GM21528 (cell line): ENCODE measurements at regions not wholly inside any gene's neighbourhood (a gene's known extent, or its start where the extent isn't known, plus 50 kb on each side); places are given as distances from the start of the nearest gene placed in this dataset.
"Not testable (repeated sequence)": the region's sequence is repeated elsewhere in the genome, so short reads cannot be mapped to it uniquely, and the experiment has no call there.

Experiments
- ATAC-seq: cut with Tn5 transposase; IDR thresholded peaks from one replicate; pipeline ENCODE4 v1.9.1; 2021; ENCODE audit warnings: mild to moderate bottlenecking, moderate library complexity; ENCODE audit not compliant: unreplicated experiment, low FRiP score

DNA sequence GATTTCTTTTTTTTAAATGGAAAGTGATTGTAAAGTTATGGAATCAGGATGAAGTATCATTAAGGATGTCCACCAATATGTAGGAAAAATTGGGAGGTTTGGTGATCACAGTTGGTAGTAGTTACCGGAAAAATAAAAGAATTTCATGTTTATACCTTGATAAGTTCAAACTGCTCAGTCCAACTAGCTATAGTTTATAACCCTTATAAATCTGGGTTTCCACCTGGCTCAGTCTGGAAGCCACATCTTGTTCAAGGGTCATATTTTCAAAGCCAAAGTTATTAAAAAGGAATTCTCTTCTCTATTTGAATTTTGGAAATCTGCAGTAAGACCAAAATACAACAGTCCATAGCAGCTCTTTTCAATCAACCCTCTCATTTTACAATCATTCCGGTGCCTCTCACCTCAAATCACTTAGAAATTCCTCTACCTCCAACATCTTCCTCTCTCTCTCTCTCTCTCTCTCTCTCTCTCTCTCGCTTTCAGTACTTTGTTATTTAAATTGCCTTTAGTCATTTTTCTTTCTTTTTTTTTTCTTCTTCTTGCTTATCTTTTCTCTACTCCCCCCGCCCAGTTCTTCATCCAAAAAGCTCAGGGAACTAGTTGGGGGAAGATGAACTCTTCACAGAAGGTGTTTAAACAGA, 186.2 kb upstream of the TBC1D5 start:
- no peak for ATAC-seq

DNA sequence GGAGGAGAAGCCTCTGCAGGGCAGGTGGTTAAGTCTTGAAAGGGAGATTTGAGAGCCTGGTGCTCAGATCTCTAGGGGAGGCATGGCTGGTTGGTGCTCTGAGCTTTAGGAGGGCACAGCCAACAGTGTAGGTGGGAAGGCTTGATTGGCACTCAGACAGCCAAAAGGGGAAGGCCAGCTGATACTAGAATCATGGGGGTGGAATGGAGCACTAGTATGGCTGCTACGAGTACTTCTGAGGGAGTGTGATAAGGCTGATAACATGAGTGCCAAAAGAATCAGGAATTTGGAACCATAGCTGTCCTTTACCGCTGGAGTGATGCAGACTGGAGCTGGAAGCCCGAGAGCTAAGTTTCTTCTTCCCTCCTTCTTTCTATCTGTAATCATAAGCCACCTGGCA, 184.6 kb upstream of the TBC1D5 start:
- ATAC-seq, result no peak

DNA sequence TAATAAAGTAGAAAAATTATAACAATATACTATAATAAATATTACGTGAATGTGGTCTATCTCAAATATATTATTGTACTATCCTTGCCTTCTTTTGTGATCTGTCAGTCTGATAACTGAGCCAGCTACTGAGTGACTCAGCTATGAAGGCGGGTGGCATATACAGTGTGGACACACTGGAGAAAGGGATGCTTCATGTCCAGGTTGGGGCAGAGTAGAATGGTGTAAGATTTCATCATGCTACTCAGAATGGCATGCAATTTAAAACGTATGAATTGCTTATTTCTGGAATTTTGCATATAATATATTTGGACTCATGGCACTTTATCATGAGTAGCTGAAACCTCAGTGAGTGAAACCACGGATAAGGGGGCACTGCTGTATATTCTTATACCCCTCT, 172.9 kb upstream of the TBC1D5 start:
- no peak for ATAC-seq

DNA sequence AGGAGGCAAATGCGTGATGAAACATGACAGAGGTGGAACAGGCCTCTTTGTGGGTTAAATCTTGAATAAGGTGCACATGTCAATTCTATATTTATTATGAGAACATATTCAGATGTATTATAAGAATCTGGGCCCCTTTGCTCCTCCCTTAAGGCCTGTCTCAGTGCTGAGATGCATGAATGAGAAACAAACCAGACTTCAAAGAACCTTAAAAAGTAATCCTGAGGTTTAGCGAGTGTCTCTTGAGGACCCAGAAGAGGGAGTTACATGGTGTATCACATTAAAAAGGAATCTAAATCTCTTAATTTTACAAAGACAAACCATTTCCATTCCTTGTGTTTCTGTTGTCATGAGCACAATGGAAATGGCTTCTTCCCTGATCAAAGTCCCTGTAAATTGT, 170.9 kb upstream of the TBC1D5 start:
- no peak for ATAC-seq

DNA sequence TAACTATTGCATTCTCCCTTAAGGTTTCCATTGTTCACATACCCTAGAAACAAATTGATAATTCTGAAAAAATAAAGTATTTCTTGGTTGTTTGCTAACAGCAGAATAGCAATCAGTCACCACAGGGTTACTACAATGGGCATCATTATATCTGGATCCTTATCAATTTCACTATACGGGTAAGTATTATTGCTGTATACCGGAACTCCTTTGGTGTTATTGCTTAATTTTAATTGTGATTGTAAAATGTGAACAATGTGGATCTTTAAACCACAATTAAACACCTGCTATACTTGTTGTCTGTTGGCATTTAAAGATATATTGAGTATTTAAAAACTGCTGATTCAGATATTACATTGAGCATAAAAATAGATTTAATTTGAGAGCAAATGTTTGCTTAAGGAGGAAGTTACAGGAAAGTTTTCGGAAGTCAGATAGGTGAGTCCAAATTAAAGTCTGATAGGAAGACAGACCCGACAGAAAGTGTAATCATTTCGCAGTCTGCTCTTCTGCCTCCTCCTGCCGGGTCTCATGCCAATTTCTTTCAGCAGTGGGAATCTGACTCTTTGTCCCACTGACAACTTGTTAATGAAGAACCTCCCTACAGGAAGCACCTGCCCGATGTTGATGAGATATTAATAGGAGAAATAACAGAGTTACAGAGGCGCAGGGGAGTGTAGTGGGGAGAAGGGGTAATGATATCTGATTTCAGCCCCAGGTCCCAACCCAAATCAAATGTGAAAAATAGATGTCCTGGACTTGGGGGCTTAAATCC, 169.7 kb upstream of the TBC1D5 start:
- ATAC-seq, result no peak

DNA sequence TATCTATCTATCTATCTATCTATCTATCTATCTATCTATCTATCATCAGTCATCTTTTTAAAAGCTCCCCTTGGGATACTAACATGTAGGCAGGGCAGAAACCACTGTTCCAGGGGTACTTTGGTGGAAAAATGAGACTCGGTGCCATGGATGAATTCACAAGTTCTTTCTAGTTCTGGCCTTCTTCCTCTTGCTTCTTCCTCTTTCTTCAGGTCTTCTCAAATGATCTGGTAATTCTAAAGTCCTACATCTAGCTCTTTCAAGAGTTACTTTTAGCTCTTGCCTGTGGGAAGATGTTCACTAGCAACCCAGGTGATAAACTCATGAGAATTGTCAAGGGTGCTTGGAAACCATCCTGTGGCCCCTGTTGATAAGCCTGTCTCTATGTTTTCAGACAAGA, 168.5 kb upstream of the TBC1D5 start:
- ATAC-seq, result no peak

DNA sequence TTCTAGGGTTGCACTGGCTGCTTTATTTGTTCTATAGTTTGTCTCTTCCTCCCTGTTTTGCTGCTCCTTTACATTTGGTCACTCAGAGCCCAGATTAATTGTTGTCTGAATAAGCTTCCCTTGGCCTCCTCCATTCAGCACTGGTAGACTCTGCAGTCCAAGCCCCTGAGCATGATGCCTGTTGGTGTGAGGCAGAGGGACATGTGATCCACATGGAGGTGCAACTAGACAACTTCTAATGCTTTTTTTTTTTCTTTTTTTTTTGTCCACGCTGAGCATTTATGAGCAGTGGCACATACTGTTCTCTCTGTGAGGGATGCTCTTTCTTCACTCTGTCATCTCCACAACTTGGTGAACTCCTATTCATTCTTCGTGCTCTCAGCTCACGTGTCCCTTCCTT, 167.3 kb upstream of the TBC1D5 start:
- ATAC-seq, result no peak

DNA sequence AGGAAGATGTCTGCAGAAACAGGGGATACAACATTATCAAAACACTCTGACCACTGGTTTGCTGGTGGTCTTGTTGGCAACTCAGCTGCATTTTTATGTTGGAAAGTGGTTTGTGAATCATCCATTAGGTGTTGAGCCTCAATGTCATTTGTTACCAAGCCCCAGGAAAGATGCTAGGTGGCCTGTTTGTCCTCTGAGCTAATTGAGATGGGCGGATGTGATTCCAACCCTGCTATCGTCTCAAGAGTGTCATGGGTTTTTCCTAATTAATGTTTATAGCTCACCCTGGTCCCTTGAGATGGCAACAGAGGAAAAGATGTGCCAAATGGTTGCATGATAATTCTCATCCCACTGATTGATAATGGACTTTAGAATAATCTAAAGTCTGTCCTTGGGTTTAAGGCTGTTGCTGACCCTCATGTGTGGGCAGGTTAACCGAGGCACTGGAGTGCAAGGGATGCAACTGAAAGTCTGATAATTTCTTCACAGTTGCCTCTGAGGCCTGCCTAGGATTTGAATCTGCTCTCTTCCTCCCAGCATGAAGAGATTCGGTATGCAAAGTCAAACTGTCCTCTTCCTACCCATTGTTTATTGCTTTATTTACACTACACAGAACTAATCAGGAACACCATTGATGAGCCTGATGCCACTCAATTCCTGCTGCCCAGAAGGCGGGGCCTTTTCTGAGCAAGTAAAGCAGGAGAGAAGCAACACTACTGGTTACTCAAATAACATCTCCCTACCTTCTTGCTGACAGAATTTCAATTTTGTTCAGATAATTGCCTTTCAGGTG, 166.2 kb upstream of the TBC1D5 start:
- ATAC-seq, result no peak

DNA sequence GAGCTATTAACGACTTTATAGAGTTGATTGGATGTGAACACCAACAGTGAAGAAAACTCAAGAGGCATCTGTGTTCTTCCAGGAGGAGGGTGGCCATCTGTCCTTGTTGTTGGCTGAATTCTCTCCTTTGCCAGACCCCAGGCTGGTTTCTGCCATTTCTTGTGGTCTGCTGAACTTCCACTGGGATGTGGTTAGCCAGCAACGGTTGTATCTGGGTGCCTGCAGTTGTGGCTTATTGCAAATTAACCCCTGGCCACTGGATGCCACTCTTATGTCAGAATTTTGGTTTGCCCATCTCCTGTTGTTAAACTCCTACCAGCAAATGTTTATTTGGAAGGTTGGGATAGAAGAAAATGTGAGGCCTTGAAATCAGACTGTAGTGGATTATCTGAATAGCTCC, 163.6 kb upstream of the TBC1D5 start:
- no peak for ATAC-seq

DNA sequence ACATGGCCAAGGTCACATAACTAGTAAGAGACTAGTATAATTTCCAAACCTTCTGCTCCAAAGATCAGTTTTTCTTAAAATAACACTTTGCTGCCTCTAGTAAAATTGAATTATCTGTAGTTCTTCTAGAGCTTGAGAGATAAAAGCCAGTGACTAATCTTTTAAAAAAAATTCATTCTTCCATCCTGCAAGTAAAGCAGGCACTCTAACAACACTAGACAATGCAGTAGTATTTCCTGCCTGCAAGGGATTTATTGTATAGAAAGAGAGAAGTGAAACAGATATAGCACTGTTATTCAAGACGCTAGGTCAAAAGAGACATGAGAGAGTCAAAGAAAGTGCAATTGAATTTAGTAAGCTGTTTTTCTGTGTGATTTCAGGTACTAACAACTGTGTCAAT, 159.5 kb upstream of the TBC1D5 start:
- peak; percentile 73 for ATAC-seq

DNA sequence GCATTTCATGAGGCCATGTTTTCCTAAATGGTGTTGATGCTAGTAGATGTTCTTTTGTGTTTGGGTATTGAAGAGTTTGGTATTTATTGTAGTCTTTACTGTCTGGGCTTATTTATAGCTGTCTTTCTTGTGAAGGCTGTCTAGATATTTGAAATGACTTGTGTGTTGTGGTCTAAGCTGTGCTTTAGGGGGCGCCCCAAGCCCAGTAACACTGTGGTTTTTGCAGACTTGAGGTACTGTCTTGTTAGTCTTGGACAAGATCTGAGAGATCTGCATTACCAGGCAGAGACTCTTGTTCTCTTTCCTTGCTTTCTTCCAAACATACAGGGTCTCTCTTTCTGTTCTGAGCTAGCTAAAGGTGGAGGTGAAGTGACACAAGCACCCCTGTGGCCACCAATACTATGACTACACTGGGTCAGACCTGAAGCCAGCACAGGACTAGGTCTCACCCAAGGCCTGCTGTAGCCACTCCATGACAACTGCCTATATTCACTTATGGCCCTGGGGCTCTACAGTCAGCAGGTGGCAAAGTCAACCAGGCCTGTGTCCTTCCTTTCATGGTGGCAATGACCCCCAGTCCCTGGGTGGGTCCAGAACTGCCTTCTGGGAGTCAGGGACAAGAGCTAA, 152.1 kb upstream of the TBC1D5 start:
- ATAC-seq, result no peak

DNA sequence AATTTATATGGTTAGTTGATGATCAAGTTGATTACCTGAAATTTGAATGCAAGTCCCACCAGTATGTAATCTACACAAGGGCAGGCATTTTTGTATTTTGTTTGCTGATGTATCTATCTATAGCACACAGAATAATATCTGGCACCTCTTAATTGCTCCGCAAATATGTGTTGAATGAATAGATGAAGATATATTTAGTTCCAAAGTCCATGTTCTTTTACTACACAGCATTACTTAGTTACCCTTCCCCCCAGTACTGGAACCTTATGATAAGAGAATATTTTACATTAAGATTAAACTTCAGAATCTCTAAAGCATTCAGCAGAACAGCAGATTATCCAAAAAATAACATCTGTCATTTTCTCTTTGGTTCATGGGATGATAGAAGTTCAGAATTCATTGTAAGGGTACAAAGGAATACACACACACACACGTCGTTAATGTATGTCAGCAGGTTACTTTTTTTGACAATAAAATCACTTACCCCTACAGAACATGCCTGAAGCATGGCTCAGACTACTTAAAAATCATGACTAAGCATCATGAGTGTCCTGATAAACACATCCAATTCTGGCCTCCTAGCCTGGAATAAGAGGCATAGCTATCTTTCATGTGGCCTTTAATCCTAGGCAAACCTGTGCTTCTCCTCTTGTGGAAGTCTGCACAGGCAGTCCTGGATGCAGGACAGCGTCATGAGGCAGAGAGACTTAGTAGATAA, 148.9 kb upstream of the TBC1D5 start:
- no peak for ATAC-seq

DNA sequence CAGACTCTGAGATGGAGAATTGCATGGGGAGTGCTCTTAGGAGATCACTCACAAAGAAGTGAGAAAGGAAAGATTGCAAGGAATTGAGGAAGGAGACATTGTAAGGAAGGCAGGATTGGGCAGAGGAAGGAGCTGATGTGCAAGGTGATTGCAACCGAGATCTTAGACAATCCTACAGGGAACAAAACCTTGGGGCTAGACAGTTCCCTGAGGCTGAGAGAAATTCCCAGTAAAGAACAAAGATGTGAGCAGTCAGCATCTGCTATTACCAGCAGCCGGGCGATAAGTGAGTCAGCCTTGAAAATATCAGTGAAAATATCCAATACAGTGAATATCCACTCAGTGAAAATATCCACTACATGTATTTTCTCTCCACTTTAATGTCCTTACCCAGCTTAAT, 143.6 kb upstream of the TBC1D5 start:
- no peak for ATAC-seq

DNA sequence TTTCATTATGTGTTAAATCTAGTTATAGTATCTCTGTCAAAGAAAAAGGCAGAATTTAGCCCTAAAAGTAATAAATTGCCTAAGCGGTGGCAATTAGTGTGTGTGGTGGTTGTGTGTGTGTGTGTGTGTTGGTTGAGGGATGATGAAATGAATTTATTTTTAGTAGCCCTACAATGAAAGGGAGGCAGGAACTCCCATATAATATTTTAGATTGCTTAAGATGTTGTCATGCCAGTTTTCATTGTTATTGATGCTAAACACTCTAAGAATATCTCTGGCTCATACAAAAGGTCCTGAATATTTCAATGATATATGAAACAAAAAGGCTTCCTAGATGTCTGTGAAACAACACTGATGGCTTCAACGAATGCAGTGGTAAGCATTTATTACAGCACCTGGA, 140.6 kb upstream of the TBC1D5 start:
- ATAC-seq, result no peak

DNA sequence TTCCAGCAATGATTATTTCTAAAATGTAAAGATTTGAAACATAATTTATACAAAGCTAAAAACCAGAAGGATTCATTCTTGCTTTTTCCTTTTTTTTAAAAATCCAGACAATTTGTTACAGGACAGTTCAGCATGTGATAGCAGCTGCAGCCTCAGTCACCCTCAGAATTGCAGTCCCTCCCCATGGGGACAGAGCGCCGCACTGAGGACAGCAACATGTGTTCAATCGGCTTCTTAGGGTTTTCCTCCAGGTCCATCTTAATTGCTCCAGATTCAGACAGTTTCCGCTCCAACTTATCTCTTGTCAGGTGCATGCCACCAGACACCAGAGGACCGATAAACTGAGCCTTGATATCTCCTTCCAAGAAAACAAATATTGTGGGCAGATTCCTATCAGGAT, 134.9 kb upstream of the TBC1D5 start:
- no peak for ATAC-seq

DNA sequence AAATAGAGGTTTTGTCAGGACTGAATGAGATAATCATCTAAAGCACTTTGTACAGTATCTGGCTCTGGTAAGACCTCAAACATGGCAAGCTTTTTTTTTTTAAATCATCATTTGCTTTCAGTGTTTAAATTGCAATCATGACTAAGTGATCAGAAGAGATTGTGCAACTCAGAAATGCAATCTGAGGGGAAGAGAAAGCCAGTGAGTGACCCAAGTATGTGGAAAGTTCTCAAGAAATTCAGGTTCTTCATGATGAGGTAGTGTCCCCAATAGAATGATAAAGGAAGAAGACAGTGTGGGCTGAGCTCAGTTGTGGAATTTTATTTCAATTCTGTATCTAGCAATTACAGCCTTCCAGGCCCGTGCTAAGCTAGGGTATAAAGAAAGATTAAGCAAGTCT, 132.2 kb upstream of the TBC1D5 start:
- ATAC-seq, result no peak

DNA sequence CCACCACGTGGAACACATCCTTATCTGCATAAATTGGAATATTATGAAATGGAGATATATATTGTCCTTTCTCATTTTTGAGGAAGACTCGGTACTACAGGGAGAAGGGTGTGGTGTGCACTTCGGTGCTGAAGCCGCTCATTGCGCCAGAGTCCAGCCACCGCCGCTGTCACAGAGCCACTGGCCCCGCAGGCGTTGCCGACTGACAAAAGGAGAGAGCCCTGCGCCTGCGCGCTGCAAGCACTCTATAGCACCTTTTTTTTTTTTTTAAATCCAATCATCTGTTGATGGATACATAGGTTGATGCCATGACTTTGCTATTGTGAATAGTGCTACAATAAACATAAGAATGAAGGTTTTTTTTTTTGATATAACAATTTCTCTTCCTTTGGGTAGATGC, 130.0 kb upstream of the TBC1D5 start:
- no peak for ATAC-seq

DNA sequence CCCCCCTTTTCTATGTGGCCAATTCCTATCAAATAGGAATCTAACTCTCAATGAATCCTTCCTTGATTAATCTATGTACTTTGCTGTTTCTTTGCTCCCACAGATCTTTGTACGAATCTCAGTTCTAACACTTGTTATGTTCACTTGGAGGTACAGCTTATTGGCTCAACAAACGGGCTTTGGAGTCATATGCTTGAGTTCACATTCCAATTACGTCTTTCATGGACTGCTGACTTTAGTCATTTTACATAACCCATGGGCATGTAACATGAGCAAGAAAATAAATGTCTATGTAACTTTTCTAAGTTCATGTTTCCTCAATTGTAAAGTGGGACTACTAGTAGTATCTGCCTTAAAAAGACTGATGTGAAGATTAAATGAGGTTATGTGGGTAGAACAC, 123.2 kb upstream of the TBC1D5 start:
- no peak for ATAC-seq

DNA sequence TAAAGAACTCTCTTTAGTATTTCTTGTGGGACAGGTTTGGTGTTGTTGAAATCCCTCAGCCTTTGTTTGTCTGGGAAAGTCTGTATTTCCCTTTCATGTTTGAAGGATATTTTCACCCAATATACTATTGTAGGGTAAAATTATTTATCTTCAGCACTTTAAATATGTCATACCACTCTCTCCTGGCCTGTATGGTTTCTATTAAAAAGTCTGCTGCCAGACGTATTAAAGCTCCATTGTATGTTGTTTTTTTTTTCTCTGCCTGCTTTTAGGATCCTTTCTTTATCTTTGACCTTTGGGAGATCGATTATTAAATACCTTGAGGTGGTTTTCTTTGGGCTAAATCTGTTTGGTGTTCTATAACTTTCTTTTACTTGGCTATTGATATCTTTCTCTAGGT, 119.0 kb upstream of the TBC1D5 start:
- no peak for ATAC-seq

DNA sequence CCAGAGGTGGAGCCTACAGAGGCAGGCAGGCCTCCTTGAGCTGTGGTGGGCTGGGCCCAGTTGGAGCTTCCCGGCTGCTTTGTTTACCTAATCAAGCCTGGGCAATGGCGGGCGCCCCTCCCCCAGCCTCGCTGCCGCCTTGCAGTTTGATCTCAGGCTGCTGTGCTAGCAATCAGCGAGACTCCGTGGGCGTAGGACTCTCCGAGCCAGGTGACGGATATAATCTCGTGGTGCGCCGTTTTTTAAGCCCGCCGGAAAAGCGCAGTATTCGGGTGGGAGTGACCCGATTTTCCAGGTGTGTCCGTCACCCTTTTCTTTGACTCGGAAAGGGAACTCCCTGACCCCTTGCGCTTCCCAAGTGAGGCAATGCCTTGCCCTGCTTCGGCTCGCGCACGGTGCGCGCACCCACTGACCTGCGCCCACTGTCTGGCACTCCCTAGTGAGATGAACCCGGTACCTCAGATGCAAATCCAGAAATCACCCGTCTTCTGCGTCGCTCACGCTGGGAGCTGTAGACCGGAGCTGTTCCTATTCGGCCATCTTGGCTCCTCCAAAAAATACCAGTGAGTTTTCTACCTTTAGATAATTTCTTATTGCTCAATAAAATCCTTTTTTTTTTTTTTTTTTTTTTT, 118.5 kb upstream of the TBC1D5 start:
- ATAC-seq, result not testable (repeated sequence)
